GM12878 (cell line): ENCODE measurements at regions not wholly inside any gene's neighbourhood (a gene's known extent, or its start where the extent isn't known, plus 50 kb on each side); places are given as distances from the start of the nearest gene placed in this dataset.

Source experiments
- ATAC-seq: fragments of 200-7000 bp; cut with Tn5 transposase; 3 replicates; pipeline ENCODE4 v1.9.1; 2020; ENCODE audit warnings: mild to moderate bottlenecking, moderate library complexity
- BruUV-seq: library from RNA; stranded (reverse); fragments of 400-500 nt; replicated peaks from 2 replicates; lab custom pipeline; 2021; lab: Mats Ljungman, UMichigan
- CTCF ChIA-PET: fragments of 300-600 bp; sonication (Branson Sonifier 250); formaldehyde crosslinking; extraction: SDS; loops from one replicate; lab custom pipeline; 2021; ENCODE audit warnings: inconsistent platforms; lab: Yijun Ruan, JAX
- POLR2A ChIA-PET: fragments of 350-600 bp; formaldehyde crosslinking; extraction: SDS; loops from one replicate; lab custom pipeline; 2021; ENCODE audit warnings: inconsistent platforms; lab: Charles Lee
- RAD21 ChIA-PET: fragments of 300-600 bp; sonication (Branson Sonifier 250); formaldehyde crosslinking; loops from one replicate; lab custom pipeline; 2023; ENCODE audit warnings: antibody characterized with exemption; ENCODE audit not compliant: unreplicated experiment; lab: Charles Lee
- SMC1A ChIA-PET: fragments of 300-600 bp; sonication (Branson Sonifier 250); formaldehyde crosslinking; loops from one replicate; lab custom pipeline; 2023; ENCODE audit not compliant: unreplicated experiment, uncharacterized antibody; lab: Charles Lee
- DNase-seq: peaks from one replicate; pipeline ENCODE4 v3.0.0-alpha.2; 2011; ENCODE audit warnings: low read depth, low spot score
- FAIRE-seq: peaks from 3 replicates; lab custom pipeline; 2011; peaks lifted over from hg19 to GRCh38; lab: Jason Lieb, UNC
- H2AFZ ChIP-seq: 2 replicates; pipeline ENCODE4 v1.6.0; 2011; ENCODE audit warnings: low read depth, low read length, control low read depth; ENCODE audit not compliant: control insufficient read depth
- H3K27ac ChIP-seq: 2 replicates; pipeline ENCODE4 v1.5.1; 2011; ENCODE audit warnings: control low read depth; ENCODE audit not compliant: control insufficient read depth, insufficient read depth
- H3K27me3 ChIP-seq, 2 experiments: replicated peaks in 1 of 2; 2 replicates each; pipeline versions ENCODE4 v1.6.0 to v1.6.1; 2011; ENCODE audit warnings: low read length in 1 of 2; ENCODE audit not compliant: control insufficient read depth in 2 of 2, insufficient read depth in 2 of 2
- H3K36me3 ChIP-seq, 2 experiments: 2 replicates each; pipeline ENCODE4 v1.5.1; 2011; ENCODE audit warnings: low read length in 1 of 2; ENCODE audit not compliant: control insufficient read depth in 2 of 2, insufficient read depth in 2 of 2
- H3K4me1 ChIP-seq: 2 replicates; pipeline ENCODE4 v1.6.1; 2011; ENCODE audit warnings: mild to moderate bottlenecking, low read length, moderate library complexity, mixed read lengths; ENCODE audit not compliant: control insufficient read depth, insufficient read depth
- H3K4me2 ChIP-seq: 2 replicates; pipeline ENCODE4 v1.6.0; 2011; ENCODE audit warnings: control low read depth; ENCODE audit not compliant: control insufficient read depth, insufficient read depth
- H3K4me3 ChIP-seq: fragments of 200-600 bp; sonication (generic); 2 replicates; pipeline ENCODE4 v1.5.1; 2016
- H3K79me2 ChIP-seq: 2 replicates; pipeline ENCODE4 v1.6.0; 2011; ENCODE audit warnings: low read length; ENCODE audit not compliant: control insufficient read depth, insufficient read depth
- H3K9ac ChIP-seq: 2 replicates; pipeline ENCODE4 v1.8.0; 2011; ENCODE audit warnings: low read length, control low read depth, mixed read lengths; ENCODE audit not compliant: control insufficient read depth, insufficient read depth
- H3K9me3 ChIP-seq: replicated peaks from 3 replicates; pipeline ENCODE4 v1.5.1; 2011; ENCODE audit warnings: mild to moderate bottlenecking, low read length; ENCODE audit not compliant: control insufficient read depth, insufficient read depth
- H4K20me1 ChIP-seq: 2 replicates; pipeline ENCODE4 v1.6.0; 2011; ENCODE audit not compliant: control insufficient read depth, insufficient read depth
- CHD1 ChIP-seq: IDR thresholded peaks from 2 replicates; pipeline ENCODE4 v1.6.1; 2012; ENCODE audit warnings: low read depth, low read length, improper control_type of control experiment
- E2F4 ChIP-seq: IDR thresholded peaks from 2 replicates; pipeline ENCODE4 v1.6.1; 2012; ENCODE audit warnings: low read depth, low read length, improper control_type of control experiment
- NR2C2 ChIP-seq: IDR thresholded peaks from 2 replicates; pipeline ENCODE4 v1.6.1; 2011; ENCODE audit warnings: borderline replicate concordance, low read depth; ENCODE audit not compliant: control insufficient read depth, insufficient read length
- SMARCA5 ChIP-seq: fragments of 450-650 bp; IDR thresholded peaks from 2 replicates; pipeline ENCODE4 v1.6.1; 2017; ENCODE audit warnings: mild to moderate bottlenecking
- SUZ12 ChIP-seq: fragments of 200-600 bp; sonication (generic); IDR thresholded peaks from one replicate; pipeline ENCODE4 v1.6.1; 2018; ENCODE audit warnings: antibody characterized with exemption, mild to moderate bottlenecking; ENCODE audit not compliant: unreplicated experiment
- WRNIP1 ChIP-seq: IDR thresholded peaks from 2 replicates; pipeline ENCODE4 v1.6.1; 2011; ENCODE audit warnings: low read depth, low read length, improper control_type of control experiment, borderline replicate concordance
- WGBS: methylation state at CpG from one replicate; pipeline ENCODE4 v1.1.6; 2016; ENCODE audit warnings: low lambda C conversion rate; ENCODE audit not compliant: insufficient replicate concordance, insufficient coverage; ENCODE audit errors: missing lambda C conversion rate; 5-methylcytosine and 5-hydroxymethylcytosine counted together
- in situ Hi-C: fragments of 300-500 bp; cut with MboI; formaldehyde crosslinking; loops from 9 replicates; pipeline ENCODE4 v1.14.3; 2018; ENCODE audit warnings: mixed read lengths
- intact Hi-C: fragments of 100-400 bp; cut with micrococcal nuclease; formaldehyde crosslinking; loops from one replicate; pipeline ENCODE4 v1.14.2; 2022; ENCODE audit not compliant: unreplicated experiment

- in situ Hi-C loops: no loop called here
- H3K9ac ChIP-seq: no peak overlapping the region
- no peaks in the 10 kb centered on the region for H3K36me3 ChIP-seq
- no peak overlapping the region for H3K27ac ChIP-seq
- ChIA-PET CTCF (no interaction called here), POLR2A (no interaction called here)
- no peaks in the 10 kb centered on the region for H3K9me3 ChIP-seq
- H3K27me3 ChIP-seq: peaks cover 4 to 6% of the 10 kb centered on the region in 2 experiments; a peak in 3 of 4 replicates
- H3K4me1 ChIP-seq: no peaks in the 10 kb centered on the region
- no peak for TF ChIP-seq CHD1
- TF ChIP-seq SUZ12: no peak
- TF ChIP-seq WRNIP1: no peak
- TF ChIP-seq NR2C2: no peak
- TF ChIP-seq SMARCA5: no peak
- no peak for TF ChIP-seq E2F4
- TF ChIP-seq, all 136 proteins: peak for 0
- DNase-seq: no peak
- Histone ChIP-seq H3K4me3 (no peak overlapping the region), H3K4me2 (no peak overlapping the region), H3K79me2 (no peaks in the 10 kb centered on the region), H4K20me1 (no peaks in the 10 kb centered on the region), H2AFZ (no peak overlapping the region)
- SMC1A ChIA-PET: no interaction called here
- RAD21 ChIA-PET: no interaction called here
- no TSS peak for BruUV-seq
- FAIRE-seq: no peak
- no peak for ATAC-seq
- intact Hi-C loops: no loop called here
- 21% methylated on average over 9 of the region's 9 CpGs for WGBS
These were observed 264.1 kb downstream of the FOXD2 start for GRCh38 chr1:47701741-47702515.
